ENCODE measurements at regions not wholly inside any gene's neighbourhood (a gene's known extent, or its start where the extent isn't known, plus 50 kb on each side); places are given as distances from the start of the nearest gene placed in this dataset.
A peak's percentile ranks its signal among the peaks of the same experiment; 100 is the strongest.

- Histone ChIP-seq H3K27me3 (replicated peaks; ENCODE audit: insufficient read depth, low read depth, low read length, poor library complexity) (no peaks in the 10 kb centered on the region), H3K4me1 (ENCODE audit: insufficient read depth, low read length, poor library complexity, severe bottlenecking) (peaks cover 11% of the 10 kb centered on the region), H3K4me3 (ENCODE audit: low read depth, low read length, poor library complexity, severe bottlenecking) (no peak overlapping the region), H3K9me3 (ENCODE audit: low read depth, low read length, poor library complexity, severe bottlenecking) (no peaks in the 10 kb centered on the region), H3K27ac (ENCODE audit: low read depth, low read length, poor library complexity, severe bottlenecking) (no peak overlapping the region), H3K36me3 (ENCODE audit: insufficient read depth, low read length, poor library complexity, severe bottlenecking) (no peaks in the 10 kb centered on the region)
- no peak for DNase-seq (ENCODE audit: low spot score)
- POLR2A ChIA-PET (ENCODE audit: low non-redundant PET), result no interaction called here
- CTCF ChIA-PET, result no interaction called here
- intact Hi-C loops (cut with micrococcal nuclease; ENCODE audit: unreplicated experiment), result no loop called here
- no TSS peak for BruUV-seq (replicated peaks)
- TF ChIP-seq EZH2 (IDR thresholded peaks at IDR 0.05; ENCODE audit: borderline replicate concordance, low read depth, low read length, poor library complexity, severe bottlenecking), result no peak
- TF ChIP-seq, protein P1, sequence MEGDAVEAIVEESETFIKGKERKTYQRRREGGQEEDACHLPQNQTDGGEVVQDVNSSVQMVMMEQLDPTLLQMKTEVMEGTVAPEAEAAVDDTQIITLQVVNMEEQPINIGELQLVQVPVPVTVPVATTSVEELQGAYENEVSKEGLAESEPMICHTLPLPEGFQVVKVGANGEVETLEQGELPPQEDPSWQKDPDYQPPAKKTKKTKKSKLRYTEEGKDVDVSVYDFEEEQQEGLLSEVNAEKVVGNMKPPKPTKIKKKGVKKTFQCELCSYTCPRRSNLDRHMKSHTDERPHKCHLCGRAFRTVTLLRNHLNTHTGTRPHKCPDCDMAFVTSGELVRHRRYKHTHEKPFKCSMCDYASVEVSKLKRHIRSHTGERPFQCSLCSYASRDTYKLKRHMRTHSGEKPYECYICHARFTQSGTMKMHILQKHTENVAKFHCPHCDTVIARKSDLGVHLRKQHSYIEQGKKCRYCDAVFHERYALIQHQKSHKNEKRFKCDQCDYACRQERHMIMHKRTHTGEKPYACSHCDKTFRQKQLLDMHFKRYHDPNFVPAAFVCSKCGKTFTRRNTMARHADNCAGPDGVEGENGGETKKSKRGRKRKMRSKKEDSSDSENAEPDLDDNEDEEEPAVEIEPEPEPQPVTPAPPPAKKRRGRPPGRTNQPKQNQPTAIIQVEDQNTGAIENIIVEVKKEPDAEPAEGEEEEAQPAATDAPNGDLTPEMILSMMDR (conservative IDR thresholded peaks at IDR 0.05; ENCODE audit: low read depth, low read length), result no peak
These were observed 117.1 kb upstream of the MGAT5 start for GRCh38 chr2:134136731-134137130.

DNA sequence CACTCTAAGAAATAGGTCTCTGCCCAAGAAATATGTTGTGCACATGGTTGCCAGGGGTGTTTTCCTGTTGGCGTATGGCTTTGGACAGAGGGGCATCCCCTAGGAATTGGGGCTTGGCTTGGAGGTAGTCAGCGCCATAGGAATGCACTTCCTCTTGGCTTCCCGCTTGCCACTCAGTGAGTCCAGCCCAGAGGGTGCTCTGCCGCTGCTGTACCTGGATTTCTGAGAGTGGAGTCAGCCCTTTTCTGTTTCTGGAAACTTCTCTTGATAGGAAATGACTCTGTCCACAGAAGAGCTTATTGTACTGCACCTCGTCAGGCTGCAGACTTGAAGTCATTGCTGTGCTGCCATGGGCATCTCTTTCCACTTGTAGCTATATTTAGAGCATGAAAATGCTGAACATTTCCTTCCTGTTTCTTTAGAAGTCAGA lies 116.7 kb upstream of the MGAT5 start:
- POLR2A ChIA-PET (ENCODE audit: low non-redundant PET), result no interaction called here
- BruUV-seq (replicated peaks), result no TSS peak
- CTCF ChIA-PET, result no interaction called here

DNA sequence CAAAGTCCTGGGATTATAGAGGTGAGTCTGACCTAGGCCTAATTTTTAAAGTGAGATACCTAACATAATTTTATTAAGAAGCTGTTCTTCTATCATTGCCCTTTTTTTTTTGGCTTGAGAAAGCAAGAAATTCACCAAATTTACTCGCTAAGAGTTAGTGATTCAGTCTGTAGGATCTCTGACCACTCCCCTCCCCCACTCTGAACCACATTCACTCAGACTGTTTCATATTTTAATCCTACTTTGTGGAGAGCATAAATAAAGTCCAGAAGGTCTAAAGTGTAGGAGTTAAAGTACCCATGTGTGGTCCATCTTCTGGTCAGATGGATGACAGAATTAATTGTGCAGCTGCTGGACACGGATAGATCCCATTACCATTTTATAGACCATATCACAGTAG lies 115.8 kb upstream of the MGAT5 start:
- intact Hi-C loops (cut with micrococcal nuclease; ENCODE audit: unreplicated experiment), result no loop called here
- no peak for TF ChIP-seq EZH2 (IDR thresholded peaks at IDR 0.05; ENCODE audit: borderline replicate concordance, low read depth, low read length, poor library complexity, severe bottlenecking)
- TF ChIP-seq, protein P1 (conservative IDR thresholded peaks at IDR 0.05; ENCODE audit: low read depth, low read length), result no peak
- no peak for DNase-seq (ENCODE audit: low spot score)
- CTCF ChIA-PET, result no interaction called here
- Histone ChIP-seq H3K27ac (ENCODE audit: low read depth, low read length, poor library complexity, severe bottlenecking) (no peak overlapping the region), H3K4me1 (ENCODE audit: insufficient read depth, low read length, poor library complexity, severe bottlenecking) (peaks cover 11% of the 10 kb centered on the region), H3K27me3 (replicated peaks; ENCODE audit: insufficient read depth, low read depth, low read length, poor library complexity) (no peaks in the 10 kb centered on the region), H3K9me3 (ENCODE audit: low read depth, low read length, poor library complexity, severe bottlenecking) (no peaks in the 10 kb centered on the region), H3K36me3 (ENCODE audit: insufficient read depth, low read length, poor library complexity, severe bottlenecking) (no peaks in the 10 kb centered on the region), H3K4me3 (ENCODE audit: low read depth, low read length, poor library complexity, severe bottlenecking) (no peak overlapping the region)
- POLR2A ChIA-PET (ENCODE audit: low non-redundant PET), result no interaction called here
- no TSS peak for BruUV-seq (replicated peaks)

More for the DNA sequence above, 116.7 kb upstream of the MGAT5 start:
- no peaks in the 10 kb centered on the region for H3K36me3 ChIP-seq (ENCODE audit: insufficient read depth, low read length, poor library complexity, severe bottlenecking)
- H3K4me3 ChIP-seq (ENCODE audit: low read depth, low read length, poor library complexity, severe bottlenecking), result no peak overlapping the region
- no peaks in the 10 kb centered on the region for H3K9me3 ChIP-seq (ENCODE audit: low read depth, low read length, poor library complexity, severe bottlenecking)
- H3K27ac ChIP-seq (ENCODE audit: low read depth, low read length, poor library complexity, severe bottlenecking), result no peak overlapping the region
- intact Hi-C loops (cut with micrococcal nuclease; ENCODE audit: unreplicated experiment), result no loop called here
- H3K27me3 ChIP-seq (replicated peaks; ENCODE audit: insufficient read depth, low read depth, low read length, poor library complexity), result no peaks in the 10 kb centered on the region
- peaks cover 11% of the 10 kb centered on the region for H3K4me1 ChIP-seq (ENCODE audit: insufficient read depth, low read length, poor library complexity, severe bottlenecking)
- peak; percentile 7 for DNase-seq (ENCODE audit: low spot score)
- TF ChIP-seq EZH2 (IDR thresholded peaks at IDR 0.05; ENCODE audit: borderline replicate concordance, low read depth, low read length, poor library complexity, severe bottlenecking), result no peak
- TF ChIP-seq, protein P1 (conservative IDR thresholded peaks at IDR 0.05; ENCODE audit: low read depth, low read length), result no peak

Data from A673 (cell line).